Spleen (tissue), 11 donors: ENCODE measurements at regions not wholly inside any gene's neighbourhood (a gene's known extent, or its start where the extent isn't known, plus 50 kb on each side); places are given as distances from the start of the nearest gene placed in this dataset.

Experiments used
- DNase-seq: peaks from one replicate; pipeline ENCODE4 v3.0.0-alpha.2; 2020
- H3K27ac ChIP-seq, 8 donors: fragments of 200-600 bp; sonication (generic) in 7 of 8; 1 replicate in 4 of 8; 2 replicates in 4 of 8; pipeline versions ENCODE4 v1.5.0 to v1.8.0; 2016 to 2021; ENCODE audit warnings: inconsistent platforms in 4 of 8, mild to moderate bottlenecking in 4 of 8, moderate library complexity in 1 of 8
- H3K27me3 ChIP-seq, 7 donors: fragments of 200-600 bp; sonication (generic) in 6 of 7; replicated peaks in 1 of 7; 1 replicate in 4 of 7; 2 replicates in 3 of 7; pipeline versions ENCODE4 v1.5.0 to v1.8.0; 2016 to 2021; ENCODE audit warnings: inconsistent platforms in 3 of 7, mild to moderate bottlenecking in 1 of 7
- H3K36me3 ChIP-seq, 6 donors: fragments of 200-600 bp; sonication (generic) in 5 of 6; 1 replicate in 4 of 6; 2 replicates in 2 of 6; pipeline versions ENCODE4 v1.5.0 to v1.8.0; 2016 to 2021; ENCODE audit warnings: inconsistent platforms in 2 of 6
- H3K4me1 ChIP-seq, 6 donors: fragments of 200-600 bp; sonication (generic) in 5 of 6; 1 replicate in 3 of 6; 2 replicates in 3 of 6; pipeline versions ENCODE4 v1.5.0 to v1.8.0; 2016 to 2021; ENCODE audit warnings: inconsistent platforms in 3 of 6
- H3K4me3 ChIP-seq, 8 donors: fragments of 200-600 bp; sonication (generic) in 7 of 8; 1 replicate in 4 of 8; 2 replicates in 4 of 8; pipeline versions ENCODE4 v1.5.0 to v1.8.0; 2016 to 2021; ENCODE audit warnings: inconsistent platforms in 4 of 8, mild to moderate bottlenecking in 4 of 8, moderate library complexity in 2 of 8
- H3K9me3 ChIP-seq, 8 donors: fragments of 200-600 bp; sonication (generic) in 7 of 8; 1 replicate in 4 of 8; 2 replicates in 4 of 8; pipeline versions ENCODE4 v1.5.0 to v1.8.0; 2016 to 2021; ENCODE audit warnings: inconsistent platforms in 4 of 8
- POLR2A ChIP-seq, 3 donors: fragments of 450-650 bp; IDR thresholded peaks; one replicate each; pipeline ENCODE4 v1.5.1; 2017; ENCODE audit warnings: antibody characterized with exemption in 3 of 3, mild to moderate bottlenecking in 1 of 3
- POLR2AphosphoS5 ChIP-seq, 3 donors: sonication (generic); formaldehyde crosslinking; IDR thresholded peaks; one replicate each; pipeline ENCODE4 v1.5.1; 2017; ENCODE audit warnings: antibody characterized with exemption in 3 of 3
- WGBS, 5 donors: extraction: QIAGEN DNeasy Blood & Tissue Kit in 3 of 5; methylation state at CpG; one replicate each; pipeline versions ENCODE4 v1.1.5 to v1.1.7; 2013 to 2018; 5-methylcytosine and 5-hydroxymethylcytosine counted together
- intact Hi-C: fragments of 100-400 bp; cut with DNase I; formaldehyde crosslinking; loops from one replicate; pipeline ENCODE4 v1.15.0; 2023; ENCODE audit warnings: low total_unique reads
- TF ChIP-seq, protein P1 (sequence below), 11 experiments: fragments of 200-600 bp in 7 of 11; fragments of 450-650 bp in 4 of 11; sonication (generic) in 4 of 11; IDR thresholded peaks in 8 of 11; conservative IDR thresholded peaks in 3 of 11; 1 replicate in 7 of 11; 2 replicates in 4 of 11; pipeline versions ENCODE4 v1.4.0 to v1.8.0; 2016 to 2021; ENCODE audit warnings: antibody characterized with exemption in 11 of 11, inconsistent platforms in 4 of 11, mild to moderate bottlenecking in 1 of 11
- donor health status: healthy with polysubstance abuse.
- donor health status: DM: no; HTN: no; CAD: no; lungs with moderate emphysema.
- donor health status: DM: no; HTN: no; CAD: no.
- donor health status: Bipolar disorder and iron deficiency.
- donor health status: healthy.
- donor health status: DM: no; HTN: no; CAD: no.
- donor health status: DM: yes; HTN: yes; CAD: no.

DNA sequence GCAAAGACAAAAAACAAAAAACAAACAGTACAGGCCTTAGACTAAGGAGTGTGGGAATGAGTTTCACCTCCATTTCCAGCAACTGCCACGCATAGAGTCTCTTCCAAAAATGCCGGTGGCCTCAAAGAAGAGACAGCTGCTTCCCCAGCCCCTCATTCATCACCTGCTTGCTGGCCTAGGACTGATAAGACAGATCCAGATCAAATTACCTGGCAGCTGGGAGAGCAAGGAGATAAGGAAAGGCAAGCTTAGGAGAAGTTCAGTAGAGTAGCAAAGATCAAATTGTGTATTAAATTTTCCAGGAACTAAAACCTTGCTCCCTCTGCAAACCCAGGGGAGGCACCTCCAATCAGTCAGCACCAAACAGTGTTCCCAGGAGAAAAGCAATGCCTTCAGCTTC is 325.8 kb upstream of the CTNNB1 start:
- Histone ChIP-seq H3K27me3 (no peaks in the 10 kb centered on the region), H3K4me3 (no peak overlapping the region), H3K27ac (no peak overlapping the region), H3K4me1 (peaks cover 0 to 15% (median 3%) of the 10 kb centered on the region in 6 donors), H3K36me3 (no peaks in the 10 kb centered on the region), H3K9me3 (no peaks in the 10 kb centered on the region)
- TF ChIP-seq POLR2AphosphoS5 (IDR thresholded peaks at IDR 0.05), result no peak
- TF ChIP-seq, protein P1, sequence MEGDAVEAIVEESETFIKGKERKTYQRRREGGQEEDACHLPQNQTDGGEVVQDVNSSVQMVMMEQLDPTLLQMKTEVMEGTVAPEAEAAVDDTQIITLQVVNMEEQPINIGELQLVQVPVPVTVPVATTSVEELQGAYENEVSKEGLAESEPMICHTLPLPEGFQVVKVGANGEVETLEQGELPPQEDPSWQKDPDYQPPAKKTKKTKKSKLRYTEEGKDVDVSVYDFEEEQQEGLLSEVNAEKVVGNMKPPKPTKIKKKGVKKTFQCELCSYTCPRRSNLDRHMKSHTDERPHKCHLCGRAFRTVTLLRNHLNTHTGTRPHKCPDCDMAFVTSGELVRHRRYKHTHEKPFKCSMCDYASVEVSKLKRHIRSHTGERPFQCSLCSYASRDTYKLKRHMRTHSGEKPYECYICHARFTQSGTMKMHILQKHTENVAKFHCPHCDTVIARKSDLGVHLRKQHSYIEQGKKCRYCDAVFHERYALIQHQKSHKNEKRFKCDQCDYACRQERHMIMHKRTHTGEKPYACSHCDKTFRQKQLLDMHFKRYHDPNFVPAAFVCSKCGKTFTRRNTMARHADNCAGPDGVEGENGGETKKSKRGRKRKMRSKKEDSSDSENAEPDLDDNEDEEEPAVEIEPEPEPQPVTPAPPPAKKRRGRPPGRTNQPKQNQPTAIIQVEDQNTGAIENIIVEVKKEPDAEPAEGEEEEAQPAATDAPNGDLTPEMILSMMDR (IDR thresholded peaks at IDR 0.05 in 8 of 11, conservative IDR thresholded peaks at IDR 0.05 in 3 of 11), result no peak
- no peak for TF ChIP-seq POLR2A (IDR thresholded peaks at IDR 0.05)
- DNase-seq, result no peak
- 92 to 96% (median 94%) methylated on average over 2 of the region's 2 CpGs for whole genome bisulfite sequencing, 5 donors
- intact Hi-C loops, result no loop called here

DNA sequence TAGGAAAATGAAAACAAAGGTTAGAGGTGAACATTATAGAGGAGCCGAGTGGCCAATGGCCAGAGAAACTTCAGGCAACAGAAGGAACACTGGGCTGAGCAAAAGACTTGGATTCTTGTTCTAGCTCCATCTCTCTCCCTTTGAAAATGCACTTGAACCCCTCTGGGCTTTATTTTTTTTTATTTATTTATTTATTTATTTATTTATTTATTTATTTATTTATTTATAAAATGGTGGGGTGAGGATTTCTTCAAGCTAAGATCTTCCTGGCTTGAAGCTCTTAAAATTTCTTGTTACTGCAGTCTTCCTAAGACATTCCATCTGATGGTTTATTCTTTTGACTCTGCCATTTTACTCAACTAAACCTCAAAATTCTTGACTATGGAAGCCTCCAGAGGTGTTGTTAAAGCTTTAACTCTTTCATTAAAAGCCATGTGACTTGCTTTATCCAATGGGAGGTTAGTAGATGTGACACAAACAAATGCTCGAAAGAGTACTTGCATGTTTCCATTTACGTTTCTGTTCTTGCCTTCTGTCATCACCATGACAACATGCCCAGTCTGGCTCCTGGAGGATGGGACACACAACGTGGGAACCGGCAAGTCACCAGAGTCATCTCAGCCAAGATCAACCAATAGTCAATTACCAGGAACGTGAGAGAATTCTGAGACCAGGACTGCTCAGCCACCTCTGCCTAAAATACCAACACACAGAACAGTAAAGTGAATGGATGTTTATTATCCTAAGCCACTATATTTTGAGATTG is 325.2 kb upstream of the CTNNB1 start:
- DNase-seq, result no peak
- TF ChIP-seq, protein P1 (IDR thresholded peaks at IDR 0.05 in 8 of 11, conservative IDR thresholded peaks at IDR 0.05 in 3 of 11), result no peak
- TF ChIP-seq POLR2A (IDR thresholded peaks at IDR 0.05) (no peak), POLR2AphosphoS5 (IDR thresholded peaks at IDR 0.05) (no peak)
- H3K4me3 ChIP-seq, result no peak overlapping the region
- H3K27ac ChIP-seq, result no peak overlapping the region
- 85 to 97% (median 93%) methylated on average over 6 of the region's 6 CpGs for WGBS, 5 donors
- intact Hi-C loops, result no loop called here
- H3K9me3 ChIP-seq, result no peaks in the 10 kb centered on the region
- H3K27me3 ChIP-seq, result no peaks in the 10 kb centered on the region
- peaks cover 0 to 18% (median 3%) of the 10 kb centered on the region in 6 donors for H3K4me1 ChIP-seq
- no peaks in the 10 kb centered on the region for H3K36me3 ChIP-seq

- no peaks in the 10 kb centered on the region for H3K36me3 ChIP-seq
- intact Hi-C loops, result no loop called here
Observed at GRCh38 chr3:40875581-40875980, 323.7 kb upstream of the CTNNB1 start.

GRCh38 chr3:40876009-40876408 is 323.3 kb upstream of the CTNNB1 start:
- H3K4me3 ChIP-seq, result no peak overlapping the region
- H3K27ac ChIP-seq, result no peak overlapping the region
- DNase-seq, result no peak
- H3K36me3 ChIP-seq, result no peaks in the 10 kb centered on the region
- peaks cover 0 to 18% (median 3%) of the 10 kb centered on the region in 6 donors for H3K4me1 ChIP-seq
- H3K27me3 ChIP-seq, result no peaks in the 10 kb centered on the region
- 67 to 88% (median 79%) methylated on average over 5 of the region's 5 CpGs for WGBS, 5 donors
- TF ChIP-seq POLR2AphosphoS5 (IDR thresholded peaks at IDR 0.05) (no peak), POLR2A (IDR thresholded peaks at IDR 0.05) (no peak)
- TF ChIP-seq, protein P1 (IDR thresholded peaks at IDR 0.05 in 8 of 11, conservative IDR thresholded peaks at IDR 0.05 in 3 of 11), result no peak
- no peaks in the 10 kb centered on the region for H3K9me3 ChIP-seq
- intact Hi-C loops, result no loop called here

More at GRCh38 chr3:40875581-40875980, 323.7 kb upstream of the CTNNB1 start:
- TF ChIP-seq, protein P1 (IDR thresholded peaks at IDR 0.05 in 8 of 11, conservative IDR thresholded peaks at IDR 0.05 in 3 of 11), result no peak
- no peak for TF ChIP-seq POLR2A (IDR thresholded peaks at IDR 0.05)
- Histone ChIP-seq H3K4me3 (no peak overlapping the region), H3K9me3 (no peaks in the 10 kb centered on the region), H3K27me3 (no peaks in the 10 kb centered on the region), H3K4me1 (peaks cover 0 to 18% (median 3%) of the 10 kb centered on the region in 6 donors), H3K27ac (no peak overlapping the region)
- DNase-seq, result no peak
- 88 to 100% (median 90%) methylated on average over 1 of the region's 1 CpG for WGBS, 5 donors
